HEK293 (cell line): ENCODE measurements at regions not wholly inside any gene's neighbourhood (a gene's known extent, or its start where the extent isn't known, plus 50 kb on each side); places are given as distances from the start of the nearest gene placed in this dataset.

Experiments used
- CTCF ChIA-PET: fragments of 350-600 bp; formaldehyde crosslinking; extraction: SDS; loops from one replicate; lab custom pipeline; 2021; ENCODE audit warnings: antibody characterized with exemption; lab: Yijun Ruan, JAX
- POLR2A ChIA-PET: fragments of 300-600 bp; formaldehyde crosslinking; extraction: SDS; loops from one replicate; lab custom pipeline; 2020; ENCODE audit warnings: antibody characterized with exemption, inconsistent platforms; lab: Yijun Ruan, JAX
- H3K27ac ChIP-seq: fragments of 200-500 bp; sonication (Bioruptor generic); 2 replicates; pipeline ENCODE4 v1.5.1; 2014; ENCODE audit warnings: low read depth, low read length, control low read depth, inconsistent platforms; ENCODE audit errors: extremely low read depth
- H3K36me3 ChIP-seq, 2 experiments: fragments of 200-500 bp in 1 of 2; sonication (Bioruptor generic) in 1 of 2; 1 replicate in 1 of 2; 2 replicates in 1 of 2; pipeline ENCODE4 v1.5.1; 2014 to 2017; ENCODE audit warnings: inconsistent platforms in 2 of 2, low read length in 2 of 2; ENCODE audit not compliant: control insufficient read depth in 2 of 2, insufficient read depth in 1 of 2
- H3K4me1 ChIP-seq: fragments of 200-500 bp; sonication (Bioruptor generic); 2 replicates; pipeline ENCODE4 v1.5.1; 2014; ENCODE audit warnings: mild to moderate bottlenecking, low read length, inconsistent platforms; ENCODE audit not compliant: control insufficient read depth, insufficient read depth
- H3K4me3 ChIP-seq: 2 replicates; pipeline ENCODE4 v1.5.1; 2011; ENCODE audit warnings: low read depth, mild to moderate bottlenecking, control low read depth, low read length, moderate library complexity
- H3K9me3 ChIP-seq: fragments of 200-500 bp; sonication (Bioruptor generic); 2 replicates; pipeline ENCODE4 v1.5.1; 2014; ENCODE audit warnings: low read depth, low read length, inconsistent platforms; ENCODE audit not compliant: control insufficient read depth, insufficient read depth
- CTCF ChIP-seq: fragments of 450-650 bp; formaldehyde crosslinking; IDR thresholded peaks from 2 replicates; pipeline ENCODE4 v1.5.1; 2016; ENCODE audit warnings: missing biosample characterization, missing genetic modification characterization
- GLIS1 ChIP-seq: fragments of 450-650 bp; formaldehyde crosslinking; IDR thresholded peaks from 2 replicates; pipeline ENCODE4 v1.5.1; 2016; ENCODE audit warnings: missing biosample characterization, missing genetic modification characterization
- HOXC10 ChIP-seq: sonication (generic); formaldehyde crosslinking; IDR thresholded peaks from 2 replicates; pipeline ENCODE4 v1.8.1; 2023; ENCODE audit warnings: mild to moderate bottlenecking, missing genetic modification reagents
- PRDM2 ChIP-seq: fragments of 450-650 bp; formaldehyde crosslinking; IDR thresholded peaks from 2 replicates; pipeline ENCODE4 v1.5.1; 2016; ENCODE audit warnings: missing biosample characterization, missing genetic modification characterization, borderline replicate concordance
- SCRT1 ChIP-seq: fragments of 450-650 bp; formaldehyde crosslinking; IDR thresholded peaks from 2 replicates; pipeline ENCODE4 v1.5.1; 2016; ENCODE audit warnings: missing biosample characterization, missing genetic modification characterization, borderline replicate concordance
- ZBTB1 ChIP-seq: fragments of 450-650 bp; formaldehyde crosslinking; IDR thresholded peaks from 2 replicates; pipeline ENCODE4 v1.5.1; 2016; ENCODE audit warnings: missing biosample characterization, missing genetic modification characterization
- ZNF140 ChIP-seq: fragments of 450-650 bp; formaldehyde crosslinking; IDR thresholded peaks from 2 replicates; pipeline ENCODE4 v1.5.1; 2016; ENCODE audit warnings: missing biosample characterization, missing genetic modification characterization
- ZNF19 ChIP-seq: fragments of 450-650 bp; formaldehyde crosslinking; IDR thresholded peaks from 2 replicates; pipeline ENCODE4; 2016; ENCODE audit warnings: missing biosample characterization, missing genetic modification characterization, low read depth
- ZNF394 ChIP-seq: fragments of 450-650 bp; formaldehyde crosslinking; IDR thresholded peaks from 2 replicates; pipeline ENCODE4 v1.5.1; 2016; ENCODE audit warnings: missing biosample characterization, missing genetic modification characterization, mild to moderate bottlenecking, moderate library complexity, borderline replicate concordance
- ZNF404 ChIP-seq: fragments of 450-650 bp; formaldehyde crosslinking; IDR thresholded peaks from 2 replicates; pipeline ENCODE4 v1.5.1; 2017; ENCODE audit warnings: missing biosample characterization, missing genetic modification characterization
- ZNF518A ChIP-seq: fragments of 450-650 bp; formaldehyde crosslinking; conservative IDR thresholded peaks from 2 replicates; pipeline ENCODE4 v1.5.1; 2016; ENCODE audit warnings: low read depth, missing biosample characterization, missing genetic modification characterization
- ZNF580 ChIP-seq: fragments of 450-650 bp; formaldehyde crosslinking; IDR thresholded peaks from 2 replicates; pipeline ENCODE4 v1.5.1; 2016; ENCODE audit warnings: missing biosample characterization, missing genetic modification characterization
- ZNF585B ChIP-seq: fragments of 450-650 bp; formaldehyde crosslinking; IDR thresholded peaks from 2 replicates; pipeline ENCODE4 v1.5.1; 2016; ENCODE audit warnings: missing biosample characterization, missing genetic modification characterization
- ZNF596 ChIP-seq: fragments of 450-650 bp; IDR thresholded peaks from 2 replicates; pipeline ENCODE4 v1.5.0; 2018; ENCODE audit warnings: missing biosample characterization, mild to moderate bottlenecking, missing genetic modification characterization, moderate library complexity
- ZNF830 ChIP-seq: fragments of 450-650 bp; IDR thresholded peaks from 2 replicates; pipeline ENCODE4 v1.5.0; 2018; ENCODE audit warnings: missing biosample characterization, missing genetic modification characterization, low read depth, mild to moderate bottlenecking, moderate library complexity

DNA sequence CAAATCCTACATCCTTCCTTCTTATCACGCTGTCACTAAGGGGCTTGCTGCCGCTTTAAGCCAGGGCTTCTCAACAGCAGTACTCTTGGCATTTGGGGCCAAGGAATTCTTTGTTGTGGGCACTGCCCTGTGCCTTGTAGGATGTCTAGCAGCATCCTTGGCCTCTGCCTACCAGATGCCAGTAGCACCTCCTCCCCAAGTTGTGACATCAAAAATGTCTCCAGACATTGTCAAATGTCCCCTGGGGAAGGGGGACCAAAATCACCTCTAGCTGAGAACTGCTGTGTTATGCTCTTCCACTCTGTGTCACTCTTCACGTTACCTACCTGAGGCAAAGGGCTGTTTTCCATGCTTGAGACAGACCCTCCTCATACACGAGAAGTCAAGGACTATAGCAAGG lies 400.3 kb upstream of the POU3F1 start:
- ChIA-PET POLR2A (no interaction called here), CTCF (no interaction called here)
- Histone ChIP-seq H3K4me1 (no peaks in the 10 kb centered on the region), H3K4me3 (no peak overlapping the region), H3K36me3 (no peaks in the 10 kb centered on the region), H3K9me3 (no peaks in the 10 kb centered on the region), H3K27ac (no peak overlapping the region)
- TF ChIP-seq ZNF580 (tag by site-specific recombination), result no peak
- TF ChIP-seq PRDM2 (tag by site-specific recombination), result no peak
- no peak for TF ChIP-seq ZNF19
- TF ChIP-seq ZNF518A (tag by site-specific recombination), result no peak
- no peak for TF ChIP-seq ZNF394
- no peak for TF ChIP-seq ZNF140
- TF ChIP-seq CTCF (tag by site-specific recombination), result no peak
- TF ChIP-seq ZNF830 (tag by site-specific recombination), result no peak
- no peak for TF ChIP-seq ZNF585B (tag by site-specific recombination)
- no peak for TF ChIP-seq ZNF404 (tag by site-specific recombination)
- no peak for TF ChIP-seq ZNF596 (tag by site-specific recombination)
- no peak for TF ChIP-seq ZBTB1 (tag by site-specific recombination)
- no peak for TF ChIP-seq SCRT1
- no peak for TF ChIP-seq GLIS1 (tag by site-specific recombination)
- TF ChIP-seq HOXC10 (CRISPR knock-in tag), result no peak
